Endothelial cell of umbilical vein (primary cell): ENCODE measurements at regions not wholly inside any gene's neighbourhood (a gene's known extent, or its start where the extent isn't known, plus 50 kb on each side); places are given as distances from the start of the nearest gene placed in this dataset.

Experiments used
- BruUV-seq: library from RNA; stranded (reverse); fragments of 400-500 nt; replicated peaks from 2 replicates; lab custom pipeline; 2021; lab: Mats Ljungman, UMichigan
- CTCF ChIA-PET: fragments of 300-600, 350-600 bp; sonication (Branson Sonifier 250); formaldehyde crosslinking; loops from one replicate; lab custom pipeline; 2021; ENCODE audit warnings: antibody characterized with exemption, inconsistent platforms; lab: Charles Lee
- POLR2A ChIA-PET: fragments of 300-600, 350-600 bp; sonication (Branson Sonifier 250); formaldehyde crosslinking; loops from one replicate; lab custom pipeline; 2021; ENCODE audit warnings: antibody characterized with exemption, inconsistent platforms; lab: Charles Lee
- DNase-seq: peaks from one replicate; pipeline ENCODE4 v3.0.0-alpha.2; 2011; ENCODE audit warnings: low read depth, low spot score
- FAIRE-seq: peaks from 2 replicates; lab custom pipeline; 2011; peaks lifted over from hg19 to GRCh38; lab: Jason Lieb, UNC
- H2AFZ ChIP-seq: 2 replicates; pipeline ENCODE4 v1.6.0; 2012; ENCODE audit warnings: low read depth, low read length, control low read depth, inconsistent platforms
- H3K27ac ChIP-seq: 2 replicates; pipeline ENCODE4 v1.5.1; 2011; ENCODE audit warnings: low read depth, mild to moderate bottlenecking, control low read depth, low read length, moderate library complexity; ENCODE audit not compliant: insufficient read depth
- H3K27me3 ChIP-seq, 2 experiments: 2 replicates each; pipeline versions ENCODE4 v1.6.0 to v1.6.1; 2011; ENCODE audit warnings: low read length in 2 of 2, mixed read lengths in 1 of 2; ENCODE audit not compliant: control insufficient read depth in 2 of 2, insufficient read depth in 2 of 2
- H3K36me3 ChIP-seq, 2 experiments: 2 replicates in 1 of 2; 3 replicates in 1 of 2; pipeline ENCODE4 v1.5.1; 2011; ENCODE audit warnings: low read length in 2 of 2, mild to moderate bottlenecking in 1 of 2, moderate library complexity in 1 of 2; ENCODE audit not compliant: control insufficient read depth in 2 of 2, insufficient read depth in 2 of 2; ENCODE audit errors: extremely low read depth in 1 of 2
- H3K4me1 ChIP-seq: 3 replicates; pipeline ENCODE4 v1.5.1; 2011; ENCODE audit warnings: mild to moderate bottlenecking, low read length; ENCODE audit not compliant: control insufficient read depth, insufficient read depth; ENCODE audit errors: extremely low read depth
- H3K4me2 ChIP-seq: 2 replicates; pipeline ENCODE4 v1.6.1; 2011; ENCODE audit warnings: low read length, control low read depth, mixed read lengths; ENCODE audit not compliant: insufficient read depth
- H3K4me3 ChIP-seq, 3 experiments: fragments of 200-600 bp in 1 of 3; sonication (generic), shearing (Covaris generic) in 1 of 3; replicated peaks in 1 of 3; 2 replicates each; pipeline ENCODE4 v1.5.1; 2011 to 2016; ENCODE audit warnings: control low read depth in 3 of 3, low read length in 3 of 3, mild to moderate bottlenecking in 2 of 3, inconsistent platforms in 1 of 3, low read depth in 1 of 3, moderate library complexity in 1 of 3; ENCODE audit not compliant: insufficient read depth in 1 of 3
- H3K79me2 ChIP-seq: 2 replicates; pipeline ENCODE4 v1.6.0; 2012; ENCODE audit warnings: low read length, inconsistent platforms; ENCODE audit not compliant: control insufficient read depth, insufficient read depth
- H3K9ac ChIP-seq: replicated peaks from 2 replicates; pipeline ENCODE3; 2011; ENCODE audit warnings: low read length, control low read depth; ENCODE audit not compliant: insufficient read depth; ENCODE audit errors: extremely low read depth
- H3K9me1 ChIP-seq: replicated peaks from 3 replicates; pipeline ENCODE4 v1.6.0; 2011; ENCODE audit warnings: mild to moderate bottlenecking, low read length; ENCODE audit not compliant: control insufficient read depth, insufficient read depth; ENCODE audit errors: extremely low read depth
- H3K9me3 ChIP-seq: replicated peaks from 2 replicates; pipeline ENCODE4 v1.5.1; 2012; ENCODE audit warnings: low read length, inconsistent platforms; ENCODE audit not compliant: control insufficient read depth, insufficient read depth
- H4K20me1 ChIP-seq: replicated peaks from 2 replicates; pipeline ENCODE3; 2011; ENCODE audit warnings: mild to moderate bottlenecking, low read length; ENCODE audit not compliant: control insufficient read depth, insufficient read depth; ENCODE audit errors: extremely low read depth
- EZH2 ChIP-seq: IDR thresholded peaks from 2 replicates; pipeline ENCODE4 v1.6.1; 2012; ENCODE audit warnings: borderline replicate concordance, low read depth, mild to moderate bottlenecking, moderate library complexity, low read length, inconsistent platforms; ENCODE audit not compliant: severe bottlenecking
- FOS ChIP-seq: IDR thresholded peaks from 2 replicates; pipeline ENCODE4 v1.6.1; 2011; ENCODE audit warnings: mild to moderate bottlenecking, low read length, moderate library complexity, borderline replicate concordance; ENCODE audit not compliant: insufficient read depth
- GATA2 ChIP-seq: IDR thresholded peaks from 2 replicates; pipeline ENCODE4 v1.7.0; 2011; ENCODE audit warnings: low read depth, mild to moderate bottlenecking, moderate library complexity, mixed read lengths, low read length; ENCODE audit not compliant: insufficient read length, insufficient read depth
- POLR2A ChIP-seq: IDR thresholded peaks from 2 replicates; pipeline ENCODE4 v1.6.1; 2012; ENCODE audit warnings: low read depth, mild to moderate bottlenecking, control low read depth, low read length
- POLR2AphosphoS5 ChIP-seq: IDR thresholded peaks from 2 replicates; pipeline ENCODE4 v1.6.1; 2012; ENCODE audit warnings: low read depth, mild to moderate bottlenecking, control low read depth, low read length, moderate library complexity; ENCODE audit not compliant: insufficient read depth
- dilution Hi-C: fragments of 300-500 bp; cut with MboI; formaldehyde crosslinking; loops from one replicate; pipeline ENCODE4 v1.15.0; 2019; ENCODE audit warnings: low sequenced_read_pairs; ENCODE audit not compliant: extremely low pct_ligation_motif_present
- intact Hi-C: fragments of 100-400 bp; cut with micrococcal nuclease; formaldehyde crosslinking; loops from one replicate; pipeline ENCODE4 v1.10.0; 2022
- TF ChIP-seq, protein P1 (sequence below), 2 donors: IDR thresholded peaks; 1 replicate in 1 of 2; 2 replicates in 1 of 2; pipeline ENCODE4 v1.5.1; 2011; ENCODE audit warnings: low read length in 2 of 2, mild to moderate bottlenecking in 2 of 2, moderate library complexity in 2 of 2, control low read depth in 1 of 2, inconsistent platforms in 1 of 2, low read depth in 1 of 2; ENCODE audit not compliant: insufficient read depth in 1 of 2; ENCODE audit errors: extremely low read depth in 1 of 2

DNA sequence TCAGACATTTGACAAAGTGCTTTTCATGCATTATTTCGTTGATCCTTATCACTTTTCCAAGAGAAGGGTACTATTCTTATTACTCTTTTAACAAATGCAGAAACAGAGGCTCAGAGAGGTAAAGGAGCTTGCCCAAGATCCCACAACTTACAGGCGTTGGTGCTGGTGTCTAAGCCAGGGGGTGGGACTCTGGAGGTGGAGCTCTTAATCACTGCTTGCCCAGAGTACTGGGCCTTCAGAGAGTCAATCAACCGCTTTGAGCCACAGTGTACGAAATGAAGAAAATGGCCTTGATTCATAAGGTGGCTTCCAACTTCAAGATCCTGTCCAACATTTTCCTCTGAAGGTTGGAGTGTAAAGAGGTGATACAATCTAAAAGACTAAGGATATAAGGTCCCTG is 211.5 kb downstream of the NECTIN3 start:
- H3K4me3 ChIP-seq = no peak overlapping the region
- CTCF ChIA-PET = no interaction called here
- no peaks in the 10 kb centered on the region for H4K20me1 ChIP-seq
- H3K79me2 ChIP-seq = no peaks in the 10 kb centered on the region
- TF ChIP-seq EZH2 = no peak
- no peak for TF ChIP-seq POLR2A
- no peak for TF ChIP-seq GATA2
- TF ChIP-seq FOS = no peak
- TF ChIP-seq, protein P1, sequence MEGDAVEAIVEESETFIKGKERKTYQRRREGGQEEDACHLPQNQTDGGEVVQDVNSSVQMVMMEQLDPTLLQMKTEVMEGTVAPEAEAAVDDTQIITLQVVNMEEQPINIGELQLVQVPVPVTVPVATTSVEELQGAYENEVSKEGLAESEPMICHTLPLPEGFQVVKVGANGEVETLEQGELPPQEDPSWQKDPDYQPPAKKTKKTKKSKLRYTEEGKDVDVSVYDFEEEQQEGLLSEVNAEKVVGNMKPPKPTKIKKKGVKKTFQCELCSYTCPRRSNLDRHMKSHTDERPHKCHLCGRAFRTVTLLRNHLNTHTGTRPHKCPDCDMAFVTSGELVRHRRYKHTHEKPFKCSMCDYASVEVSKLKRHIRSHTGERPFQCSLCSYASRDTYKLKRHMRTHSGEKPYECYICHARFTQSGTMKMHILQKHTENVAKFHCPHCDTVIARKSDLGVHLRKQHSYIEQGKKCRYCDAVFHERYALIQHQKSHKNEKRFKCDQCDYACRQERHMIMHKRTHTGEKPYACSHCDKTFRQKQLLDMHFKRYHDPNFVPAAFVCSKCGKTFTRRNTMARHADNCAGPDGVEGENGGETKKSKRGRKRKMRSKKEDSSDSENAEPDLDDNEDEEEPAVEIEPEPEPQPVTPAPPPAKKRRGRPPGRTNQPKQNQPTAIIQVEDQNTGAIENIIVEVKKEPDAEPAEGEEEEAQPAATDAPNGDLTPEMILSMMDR (IDR thresholded peaks at IDR 0.05; ENCODE audit: extremely low read depth in 1 of 2, insufficient read depth in 1 of 2, low read depth in 1 of 2, low read length in 2 of 2) = no peak
- no peak for TF ChIP-seq POLR2AphosphoS5
- DNase-seq = no peak
- POLR2A ChIA-PET = no interaction called here
- dilution Hi-C loops (no loop called here), intact Hi-C loops (no loop called here)
- no peak overlapping the region for H3K4me2 ChIP-seq
- H3K36me3 ChIP-seq = no peaks in the 10 kb centered on the region
- no peaks in the 10 kb centered on the region for H3K27me3 ChIP-seq
- FAIRE-seq = no peak
- no peak overlapping the region for H3K9ac ChIP-seq
- no peaks in the 10 kb centered on the region for H3K9me1 ChIP-seq
- no TSS peak for BruUV-seq
- no peak overlapping the region for H2AFZ ChIP-seq
- H3K4me1 ChIP-seq = no peaks in the 10 kb centered on the region
- no peak overlapping the region for H3K27ac ChIP-seq
- no peaks in the 10 kb centered on the region for H3K9me3 ChIP-seq
